ENCODE measurements at regions not wholly inside any gene's neighbourhood (a gene's known extent, or its start where the extent isn't known, plus 50 kb on each side); places are given as distances from the start of the nearest gene placed in this dataset.

DNA sequence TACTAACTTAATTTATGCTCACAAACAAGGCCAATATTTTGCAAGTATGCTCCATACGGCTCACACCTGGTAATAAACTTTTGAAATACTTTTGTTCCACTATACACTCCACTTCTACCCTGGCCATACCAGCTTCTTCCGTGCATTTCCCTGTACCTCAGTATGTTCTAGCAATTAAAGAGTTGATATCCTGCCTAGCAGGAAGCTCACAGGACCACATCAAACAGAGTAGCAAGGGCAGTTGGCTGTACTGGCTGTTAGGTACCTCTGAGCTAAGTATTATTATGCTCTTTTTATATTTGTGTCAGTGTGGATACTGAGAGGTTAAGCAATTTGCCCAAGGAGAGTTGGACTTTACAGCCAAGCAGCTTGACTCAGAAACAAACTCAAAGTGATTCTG lies 257.7 kb downstream of the SLITRK6 start:
- TF ChIP-seq, protein P1, sequence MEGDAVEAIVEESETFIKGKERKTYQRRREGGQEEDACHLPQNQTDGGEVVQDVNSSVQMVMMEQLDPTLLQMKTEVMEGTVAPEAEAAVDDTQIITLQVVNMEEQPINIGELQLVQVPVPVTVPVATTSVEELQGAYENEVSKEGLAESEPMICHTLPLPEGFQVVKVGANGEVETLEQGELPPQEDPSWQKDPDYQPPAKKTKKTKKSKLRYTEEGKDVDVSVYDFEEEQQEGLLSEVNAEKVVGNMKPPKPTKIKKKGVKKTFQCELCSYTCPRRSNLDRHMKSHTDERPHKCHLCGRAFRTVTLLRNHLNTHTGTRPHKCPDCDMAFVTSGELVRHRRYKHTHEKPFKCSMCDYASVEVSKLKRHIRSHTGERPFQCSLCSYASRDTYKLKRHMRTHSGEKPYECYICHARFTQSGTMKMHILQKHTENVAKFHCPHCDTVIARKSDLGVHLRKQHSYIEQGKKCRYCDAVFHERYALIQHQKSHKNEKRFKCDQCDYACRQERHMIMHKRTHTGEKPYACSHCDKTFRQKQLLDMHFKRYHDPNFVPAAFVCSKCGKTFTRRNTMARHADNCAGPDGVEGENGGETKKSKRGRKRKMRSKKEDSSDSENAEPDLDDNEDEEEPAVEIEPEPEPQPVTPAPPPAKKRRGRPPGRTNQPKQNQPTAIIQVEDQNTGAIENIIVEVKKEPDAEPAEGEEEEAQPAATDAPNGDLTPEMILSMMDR (IDR thresholded peaks at IDR 0.05; ENCODE audit: borderline replicate concordance, control extremely low read depth, extremely low read depth, insufficient read depth, missing control alignments): no peak
- in situ Hi-C loops (cut with MboI; ENCODE audit: low sequenced_read_pairs, unreplicated experiment): no loop called here
- no peak for DNase-seq (ENCODE audit: low spot score)

- in situ Hi-C loops (cut with MboI; ENCODE audit: low sequenced_read_pairs, unreplicated experiment): no loop called here
- DNase-seq (ENCODE audit: low spot score): no peak
- TF ChIP-seq, protein P1 (IDR thresholded peaks at IDR 0.05; ENCODE audit: borderline replicate concordance, control extremely low read depth, extremely low read depth, insufficient read depth, missing control alignments): no peak
Observed at GRCh38 chr13:85538957-85539356, 260.3 kb downstream of the SLITRK6 start.

- in situ Hi-C loops (cut with MboI; ENCODE audit: low sequenced_read_pairs, unreplicated experiment): no loop called here
- no peak for DNase-seq (ENCODE audit: low spot score)
- TF ChIP-seq, protein P1 (IDR thresholded peaks at IDR 0.05; ENCODE audit: borderline replicate concordance, control extremely low read depth, extremely low read depth, insufficient read depth, missing control alignments): no peak
Observed at GRCh38 chr13:85537601-85538000, 261.6 kb downstream of the SLITRK6 start.

DNA sequence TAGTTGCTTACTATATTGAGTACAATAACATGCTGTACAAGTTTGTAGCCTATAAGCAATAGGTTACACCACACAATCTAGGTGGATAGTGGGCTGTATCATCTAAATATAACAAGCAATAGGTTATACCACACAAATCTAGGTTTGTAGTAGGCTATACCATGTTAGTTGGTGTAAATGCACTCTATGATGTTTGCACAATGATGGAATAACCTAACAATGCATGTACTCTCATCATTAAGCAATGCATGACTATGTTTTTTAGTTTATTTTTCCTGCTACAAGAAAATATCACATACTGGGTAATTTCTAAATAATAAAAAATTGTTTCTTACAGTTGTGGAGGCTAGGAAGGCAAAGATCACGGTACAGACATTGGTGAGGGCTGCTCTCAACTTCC lies 262.5 kb downstream of the SLITRK6 start:
- TF ChIP-seq, protein P1 (IDR thresholded peaks at IDR 0.05; ENCODE audit: borderline replicate concordance, control extremely low read depth, extremely low read depth, insufficient read depth, missing control alignments): no peak
- DNase-seq (ENCODE audit: low spot score): no peak
- in situ Hi-C loops (cut with MboI; ENCODE audit: low sequenced_read_pairs, unreplicated experiment): no loop called here

- DNase-seq (ENCODE audit: low spot score): no peak
- TF ChIP-seq, protein P1 (IDR thresholded peaks at IDR 0.05; ENCODE audit: borderline replicate concordance, control extremely low read depth, extremely low read depth, insufficient read depth, missing control alignments): no peak
- in situ Hi-C loops (cut with MboI; ENCODE audit: low sequenced_read_pairs, unreplicated experiment): no loop called here
Observed at GRCh38 chr13:85535316-85536084, 263.7 kb downstream of the SLITRK6 start.

- in situ Hi-C loops (cut with MboI; ENCODE audit: low sequenced_read_pairs, unreplicated experiment): no loop called here
- DNase-seq (ENCODE audit: low spot score): no peak
- TF ChIP-seq, protein P1 (IDR thresholded peaks at IDR 0.05; ENCODE audit: borderline replicate concordance, control extremely low read depth, extremely low read depth, insufficient read depth, missing control alignments): no peak
Observed at GRCh38 chr13:85533911-85534310, 265.3 kb downstream of the SLITRK6 start.

Data from GM13976 (cell line).